SU-DHL-6 (cell line): ENCODE measurements at regions not wholly inside any gene's neighbourhood (a gene's known extent, or its start where the extent isn't known, plus 50 kb on each side); places are given as distances from the start of the nearest gene placed in this dataset.

Experiments
- CTCF ChIP-seq: fragments of 200-600 bp; sonication (generic); IDR thresholded peaks from one replicate; pipeline ENCODE4 v1.5.1; 2017; ENCODE audit warnings: antibody characterized with exemption, mild to moderate bottlenecking, low read length, moderate library complexity; ENCODE audit not compliant: insufficient read depth, poor library complexity, severe bottlenecking
- EZH2phosphoT487 ChIP-seq: fragments of 200-600 bp; sonication (generic), shearing (Covaris generic); conservative IDR thresholded peaks from 2 replicates; pipeline ENCODE4 v1.6.1; 2018; ENCODE audit warnings: mild to moderate bottlenecking, antibody characterized with exemption, low read length, moderate library complexity, mixed read lengths

GRCh38 chr3:31268868-31269267 lies 263.9 kb upstream of the STT3B start:
- no peak for TF ChIP-seq CTCF
- no peak for TF ChIP-seq EZH2phosphoT487
